ENCODE measurements at regions not wholly inside any gene's neighbourhood (a gene's known extent, or its start where the extent isn't known, plus 50 kb on each side); places are given as distances from the start of the nearest gene placed in this dataset.

DNA sequence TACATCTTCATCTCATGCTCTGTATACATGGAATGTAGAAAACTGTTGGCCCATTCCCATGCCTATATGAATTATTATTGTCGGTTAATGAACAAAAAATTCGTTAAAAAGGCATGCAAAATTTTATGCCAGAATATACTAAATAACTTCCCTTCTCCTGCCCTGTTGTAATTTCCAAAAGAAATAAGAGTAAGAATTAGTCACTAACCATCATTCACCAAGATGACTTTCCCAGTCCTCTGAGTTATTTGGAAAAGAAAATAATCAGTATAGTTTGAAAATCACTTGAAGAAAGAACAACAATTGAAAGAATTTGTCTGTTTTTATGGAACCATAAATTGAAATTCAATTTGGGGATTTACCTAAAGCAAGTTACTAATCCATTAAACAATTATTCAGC, 1149.1 kb upstream of the RAG2 start:
- BruUV-seq (replicated peaks), result no TSS peak
- Histone ChIP-seq H3K9me3 (ENCODE audit: control insufficient read depth in 1 of 2, insufficient read depth in 1 of 2, low read depth in 1 of 2, low read length in 2 of 2) (no peaks in the 10 kb centered on the region; a peak in 2 of 4 replicates), H3K4me2 (ENCODE audit: low read length) (no peak overlapping the region), H3K4me1 (ENCODE audit: control insufficient read depth in 1 of 2, insufficient read depth in 2 of 2, low read length in 2 of 2) (no peaks in the 10 kb centered on the region), H3K36me3 (ENCODE audit: control insufficient read depth in 1 of 2, insufficient read depth in 2 of 2, low read length in 2 of 2) (no peaks in the 10 kb centered on the region), H4K20me1 (ENCODE audit: insufficient read depth) (no peaks in the 10 kb centered on the region), H3K4me3 (replicated peaks in 1 of 2; ENCODE audit: low read depth in 1 of 2, low read length in 2 of 2) (no peak overlapping the region), H2AFZ (ENCODE audit: low read depth, low read length, poor library complexity, severe bottlenecking) (no peak overlapping the region), H3K27ac (ENCODE audit: low read depth, low read length) (no peak overlapping the region), H3K27me3 (ENCODE audit: insufficient read depth, low read length) (no peaks in the 10 kb centered on the region), H3K9me2 (ENCODE audit: insufficient read depth) (no peaks in the 10 kb centered on the region), H3K79me2 (ENCODE audit: insufficient read depth, low read length) (no peaks in the 10 kb centered on the region), H3K9ac (ENCODE audit: low read length) (no peak overlapping the region)
- ChIA-PET RAD21 (ENCODE audit: low non-redundant PET in 1 of 2, low total read pairs in 2 of 2, uncharacterized antibody in 2 of 2, unreplicated experiment in 2 of 2) (no interaction called here), CTCF (no interaction called here), POLR2A (no interaction called here)
- intact Hi-C loops (cut with micrococcal nuclease), result no loop called here
- TF ChIP-seq CEBPB (IDR thresholded peaks at IDR 0.05; ENCODE audit: low read depth) (no peak), EZH2 (IDR thresholded peaks at IDR 0.05) (no peak), SP1 (IDR thresholded peaks at IDR 0.05; ENCODE audit: low read depth) (no peak), EGR1 (IDR thresholded peaks at IDR 0.05; ENCODE audit: low read depth) (no peak), ZFX (IDR thresholded peaks at IDR 0.05) (no peak)
- TF ChIP-seq, protein P1, sequence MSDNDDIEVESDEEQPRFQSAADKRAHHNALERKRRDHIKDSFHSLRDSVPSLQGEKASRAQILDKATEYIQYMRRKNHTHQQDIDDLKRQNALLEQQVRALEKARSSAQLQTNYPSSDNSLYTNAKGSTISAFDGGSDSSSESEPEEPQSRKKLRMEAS (IDR thresholded peaks at IDR 0.05), result no peak
- TF ChIP-seq, protein P2, sequence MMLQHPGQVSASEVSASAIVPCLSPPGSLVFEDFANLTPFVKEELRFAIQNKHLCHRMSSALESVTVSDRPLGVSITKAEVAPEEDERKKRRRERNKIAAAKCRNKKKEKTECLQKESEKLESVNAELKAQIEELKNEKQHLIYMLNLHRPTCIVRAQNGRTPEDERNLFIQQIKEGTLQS (IDR thresholded peaks at IDR 0.05), result no peak
- no peak for DNase-seq (ENCODE audit: low read depth, low spot score)
- ATAC-seq, result no peak

DNA sequence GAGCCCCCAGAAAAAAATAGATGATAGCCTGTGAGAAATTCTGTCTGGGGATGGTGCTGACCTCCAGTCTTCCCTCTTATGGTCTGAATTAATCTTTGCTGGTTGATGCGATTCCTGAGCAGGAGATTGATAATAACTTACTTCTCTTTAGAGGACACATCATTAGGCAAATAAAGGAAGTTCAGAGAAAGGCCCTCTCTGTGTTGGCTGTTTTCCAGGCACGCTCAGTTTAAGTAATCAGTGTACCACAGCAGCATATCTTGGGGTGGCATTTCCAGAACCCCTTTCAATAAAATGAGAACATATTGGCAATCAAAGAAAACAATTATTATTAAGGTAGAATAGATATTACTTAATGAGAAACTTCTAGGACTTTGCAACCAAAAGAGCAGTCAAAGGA, 1129.3 kb upstream of the RAG2 start:
- Histone ChIP-seq H3K9ac (ENCODE audit: low read length) (no peak overlapping the region), H4K20me1 (ENCODE audit: insufficient read depth) (no peaks in the 10 kb centered on the region), H3K36me3 (ENCODE audit: control insufficient read depth in 1 of 2, insufficient read depth in 2 of 2, low read length in 2 of 2) (no peaks in the 10 kb centered on the region), H2AFZ (ENCODE audit: low read depth, low read length, poor library complexity, severe bottlenecking) (no peak overlapping the region), H3K4me2 (ENCODE audit: low read length) (no peak overlapping the region), H3K4me3 (replicated peaks in 1 of 2; ENCODE audit: low read depth in 1 of 2, low read length in 2 of 2) (no peak overlapping the region), H3K9me2 (ENCODE audit: insufficient read depth) (no peaks in the 10 kb centered on the region), H3K27ac (ENCODE audit: low read depth, low read length) (no peak overlapping the region), H3K9me3 (ENCODE audit: control insufficient read depth in 1 of 2, insufficient read depth in 1 of 2, low read depth in 1 of 2, low read length in 2 of 2) (peaks cover 0 to 8% of the 10 kb centered on the region in 2 experiments; a peak in 2 of 4 replicates), H3K27me3 (ENCODE audit: insufficient read depth, low read length) (no peaks in the 10 kb centered on the region), H3K79me2 (ENCODE audit: insufficient read depth, low read length) (no peaks in the 10 kb centered on the region), H3K4me1 (ENCODE audit: control insufficient read depth in 1 of 2, insufficient read depth in 2 of 2, low read length in 2 of 2) (no peaks in the 10 kb centered on the region)
- no peak for ATAC-seq
- no peak for TF ChIP-seq EGR1 (IDR thresholded peaks at IDR 0.05; ENCODE audit: low read depth)
- no peak for DNase-seq (ENCODE audit: low read depth, low spot score)
- CTCF ChIA-PET, result no interaction called here
- BruUV-seq (replicated peaks), result no TSS peak
- POLR2A ChIA-PET, result no interaction called here
- RAD21 ChIA-PET (ENCODE audit: low non-redundant PET in 1 of 2, low total read pairs in 2 of 2, uncharacterized antibody in 2 of 2, unreplicated experiment in 2 of 2), result no interaction called here
- intact Hi-C loops (cut with micrococcal nuclease), result no loop called here
